IMR-90 (cell line): ENCODE measurements at regions not wholly inside any gene's neighbourhood (a gene's known extent, or its start where the extent isn't known, plus 50 kb on each side); places are given as distances from the start of the nearest gene placed in this dataset.
"Not testable (repeated sequence)": the region's sequence is repeated elsewhere in the genome, so short reads cannot be mapped to it uniquely, and the experiment has no call there.

Experiments used
- BHLHE40 ChIP-seq: fragments of 150-350 bp; IDR thresholded peaks from 2 replicates; pipeline ENCODE4 v1.6.1; 2016; ENCODE audit warnings: mild to moderate bottlenecking, low read depth, low read length
- CTCF ChIP-seq: conservative IDR thresholded peaks from 2 replicates; pipeline ENCODE4 v1.5.1; 2012; ENCODE audit warnings: mild to moderate bottlenecking, low read depth, low read length, improper control_type of control experiment
- MAZ ChIP-seq: IDR thresholded peaks from 2 replicates; pipeline ENCODE4 v1.6.1; 2012; ENCODE audit warnings: low read depth, mild to moderate bottlenecking, low read length, improper control_type of control experiment, moderate library complexity, borderline replicate concordance
- MXI1 ChIP-seq: IDR thresholded peaks from 2 replicates; pipeline ENCODE4 v1.6.1; 2012; ENCODE audit warnings: low read depth, mild to moderate bottlenecking, low read length, moderate library complexity, borderline replicate concordance
- NFE2L2 ChIP-seq: fragments of 150-350 bp; IDR thresholded peaks from 2 replicates; pipeline ENCODE4 v1.6.1; 2016; ENCODE audit warnings: low read depth, mild to moderate bottlenecking, low read length
- POLR2A ChIP-seq: IDR thresholded peaks from 2 replicates; pipeline ENCODE4 v1.6.1; 2012; ENCODE audit warnings: mild to moderate bottlenecking, low read depth, low read length
- RAD21 ChIP-seq: IDR thresholded peaks from 2 replicates; pipeline ENCODE4 v1.6.1; 2012; ENCODE audit warnings: low read length, improper control_type of control experiment
- SMC3 ChIP-seq: fragments of 150-350 bp; IDR thresholded peaks from 2 replicates; pipeline ENCODE4 v1.6.1; 2016; ENCODE audit warnings: low read depth, mild to moderate bottlenecking, antibody characterized with exemption, low read length, moderate library complexity

- not testable (repeated sequence) for TF ChIP-seq POLR2A, CTCF, MAZ, RAD21, BHLHE40, SMC3, MXI1, NFE2L2
Observed at GRCh38 chr11:50147946-50148345, 115.3 kb downstream of the OR4C45 start.
